HG03442 (cell line): ENCODE measurements at regions not wholly inside any gene's neighbourhood (a gene's known extent, or its start where the extent isn't known, plus 50 kb on each side); places are given as distances from the start of the nearest gene placed in this dataset.

Experiments used
- ATAC-seq: cut with Tn5 transposase; IDR thresholded peaks from one replicate; pipeline ENCODE4 v1.9.1; 2021; ENCODE audit warnings: mild to moderate bottlenecking, moderate library complexity; ENCODE audit not compliant: unreplicated experiment

DNA sequence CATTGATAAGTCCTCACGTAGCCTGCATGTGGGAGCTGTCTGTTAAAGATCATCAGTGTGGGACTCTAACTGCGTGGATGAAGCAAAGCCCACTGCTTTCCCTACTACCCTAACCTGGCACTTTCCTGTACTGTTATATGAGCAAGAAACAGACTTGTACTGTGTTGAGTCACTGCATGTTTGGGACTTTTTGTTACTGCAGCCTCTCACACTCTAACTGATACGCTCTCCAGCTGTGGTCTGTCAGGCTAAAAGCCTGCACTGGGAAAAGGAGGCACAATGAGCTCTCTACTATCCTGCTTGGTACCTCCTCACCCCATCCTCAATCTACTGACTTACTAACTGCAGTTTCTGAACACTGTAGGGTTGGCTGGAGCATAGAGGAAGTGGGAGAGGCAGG lies 93.7 kb upstream of the PLET1 start:
- no peak for ATAC-seq

DNA sequence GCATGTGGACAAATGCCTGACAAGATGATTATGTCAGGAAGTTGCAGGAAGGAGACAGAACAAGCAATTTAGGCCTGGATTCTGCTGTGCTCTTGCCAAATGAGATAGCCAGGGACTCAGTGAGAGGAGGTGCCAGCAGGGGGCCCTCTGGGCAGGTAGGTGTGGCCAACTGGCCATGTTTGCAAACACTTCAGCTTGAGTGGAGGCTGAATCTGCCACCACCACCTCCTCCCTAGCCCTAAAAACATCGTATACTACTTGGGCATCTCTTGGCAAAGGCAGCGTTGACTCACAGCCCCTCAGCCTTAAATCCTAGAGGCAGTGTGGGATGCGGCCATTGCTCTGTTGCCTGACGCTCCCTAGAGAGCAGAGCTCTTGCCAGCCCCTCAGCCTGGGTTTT lies 95.1 kb upstream of the PLET1 start:
- no peak for ATAC-seq

GRCh38 chr11:112357488-112357887 lies 96.8 kb upstream of the PLET1 start:
- no peak for ATAC-seq

- no peak for ATAC-seq
Observed at GRCh38 chr11:112361396-112361795, 100.7 kb upstream of the PLET1 start.

- ATAC-seq, result no peak
Observed at GRCh38 chr11:112363527-112363926, 102.9 kb upstream of the PLET1 start.

GRCh38 chr11:112364962-112365481 lies 104.4 kb upstream of the PLET1 start:
- ATAC-seq, result no peak

- ATAC-seq, result no peak
Observed at GRCh38 chr11:112366012-112366411, 105.4 kb upstream of the PLET1 start.

DNA sequence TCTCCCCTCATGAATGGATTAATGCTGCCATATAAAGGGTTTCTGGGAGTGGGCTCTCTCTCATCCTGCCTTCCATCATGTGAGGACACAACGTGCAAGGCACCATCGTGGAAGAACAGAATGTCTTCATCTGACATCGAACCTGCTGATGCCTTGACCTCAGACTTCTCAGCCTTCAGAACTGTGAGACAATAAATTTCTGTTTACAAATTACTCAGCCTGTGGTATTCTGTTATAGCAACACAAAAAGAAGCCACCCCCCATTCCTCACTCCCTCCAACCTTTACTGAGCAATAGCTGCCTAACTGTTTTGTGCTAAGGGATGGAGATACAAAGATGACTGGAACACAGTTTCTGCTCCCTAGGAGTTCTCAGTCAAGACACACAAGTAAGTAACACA lies 106.1 kb upstream of the PLET1 start:
- no peak for ATAC-seq

GRCh38 chr11:112367461-112367860 lies 106.8 kb upstream of the PLET1 start:
- no peak for ATAC-seq

DNA sequence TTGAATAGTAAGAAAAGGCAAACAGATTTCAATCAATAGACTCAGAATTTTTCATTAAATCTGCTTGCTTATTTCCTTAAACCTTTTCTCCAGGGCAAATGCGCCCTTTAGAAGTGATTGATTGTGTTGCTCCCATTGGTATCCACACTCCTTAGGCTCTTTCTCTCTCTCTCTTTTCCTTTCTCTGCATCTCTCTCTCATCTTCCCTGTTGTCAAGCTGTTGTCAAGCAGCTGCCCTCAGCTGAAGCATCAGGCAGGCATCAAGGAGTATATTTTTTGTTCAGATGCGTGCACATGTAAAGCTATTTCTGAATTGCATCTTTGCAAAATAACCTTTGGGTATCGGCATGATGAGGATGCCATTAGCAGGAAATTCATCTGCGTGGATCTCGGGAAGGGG lies 107.2 kb upstream of the PLET1 start:
- ATAC-seq, result no peak

DNA sequence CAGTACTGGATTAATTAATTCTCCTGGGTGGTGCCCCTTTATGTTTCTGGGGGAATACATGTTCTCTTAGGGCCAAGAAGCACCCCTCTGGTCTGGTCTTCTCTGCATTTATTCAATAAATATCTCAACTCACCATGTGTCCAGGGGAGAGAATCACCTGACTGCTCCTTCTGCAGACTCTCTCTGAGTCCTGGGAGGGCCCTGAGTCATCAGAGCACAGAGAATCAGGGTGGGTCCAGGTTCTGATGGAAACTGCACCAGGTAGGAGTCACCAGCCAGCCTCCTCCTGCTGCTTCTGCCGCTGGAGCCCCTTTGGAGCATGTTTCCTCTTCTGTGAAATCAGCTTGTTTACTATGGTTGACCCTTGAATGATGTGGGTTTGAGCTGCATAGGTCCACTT lies 107.7 kb upstream of the PLET1 start:
- ATAC-seq, result no peak

DNA sequence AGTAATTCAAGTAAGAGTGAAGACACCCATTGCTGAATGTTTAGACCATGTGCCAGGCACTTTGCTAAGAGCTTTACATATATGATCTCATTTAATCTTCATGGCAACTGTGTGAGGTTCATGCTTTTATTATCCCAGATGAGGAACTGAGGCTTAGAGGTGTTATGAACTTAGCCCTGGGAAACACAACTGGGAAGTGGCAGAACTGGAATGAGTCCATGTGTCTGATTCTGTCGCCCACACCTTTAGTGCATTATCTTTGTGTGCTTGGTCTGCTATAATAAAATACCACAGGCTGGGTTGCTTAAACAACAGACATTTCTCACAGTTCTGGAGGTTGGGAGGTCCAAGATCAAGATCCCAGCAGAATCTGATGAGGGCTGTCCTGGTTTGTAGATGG lies 108.7 kb upstream of the PLET1 start:
- no peak for ATAC-seq

- no peak for ATAC-seq
Observed at GRCh38 chr11:112369916-112370315, 109.3 kb upstream of the PLET1 start.

DNA sequence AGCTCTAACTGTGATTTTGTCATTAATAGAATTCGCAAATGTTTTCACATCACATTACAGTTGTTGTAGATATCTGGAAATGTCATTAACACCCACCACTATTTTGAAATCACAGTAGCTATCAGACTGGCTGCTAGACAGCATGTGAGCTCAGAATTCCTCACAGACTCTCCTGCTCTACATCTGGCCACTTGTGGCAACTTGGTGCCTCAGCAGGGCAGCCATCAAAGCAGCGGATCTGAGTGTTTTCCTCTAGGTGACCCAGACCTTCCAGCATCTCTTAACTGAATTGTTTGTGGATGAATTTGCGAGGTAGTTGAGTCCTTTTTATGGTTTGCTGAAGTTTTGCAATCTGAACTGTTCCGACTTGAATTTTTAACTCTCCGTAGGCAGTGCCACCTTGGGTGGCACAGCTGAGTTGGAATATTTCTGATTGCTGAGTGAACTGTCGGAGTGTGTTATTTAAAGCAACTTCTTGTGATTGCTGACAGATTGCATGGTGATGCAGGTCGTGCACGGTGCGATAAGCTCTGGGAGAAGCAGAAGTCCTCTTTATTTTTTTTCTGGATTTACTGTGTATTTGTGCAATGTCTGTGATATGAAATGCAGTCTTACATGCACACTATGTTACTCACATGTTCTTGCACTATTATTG lies 114.0 kb upstream of the PLET1 start:
- ATAC-seq, result no peak

DNA sequence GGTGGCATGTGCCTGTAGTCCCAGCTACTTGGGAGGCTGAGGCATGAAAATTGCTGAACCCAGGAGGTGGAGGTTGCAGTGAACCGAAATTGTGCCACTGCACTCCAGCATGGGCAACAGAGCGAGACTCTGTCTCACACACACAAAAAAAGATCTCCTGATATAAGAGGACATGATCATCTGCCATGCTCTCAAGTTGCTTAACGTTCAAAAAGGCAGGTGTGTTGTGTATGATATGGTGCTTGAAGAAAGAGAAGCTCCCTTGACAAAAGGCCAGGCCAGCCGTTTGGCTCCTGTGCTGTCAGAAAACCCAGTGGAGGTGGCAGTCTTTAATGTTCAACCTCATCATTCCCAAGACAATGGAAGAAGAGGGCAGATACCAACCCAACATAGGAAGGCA lies 117.3 kb upstream of the PLET1 start:
- no peak for ATAC-seq

- no peak for ATAC-seq
Observed at GRCh38 chr11:112380464-112380863, 119.8 kb upstream of the PLET1 start.

GRCh38 chr11:112381578-112381977 lies 120.9 kb upstream of the PLET1 start:
- no peak for ATAC-seq

- ATAC-seq, result no peak
Observed at GRCh38 chr11:112382561-112382960, 121.9 kb upstream of the PLET1 start.

DNA sequence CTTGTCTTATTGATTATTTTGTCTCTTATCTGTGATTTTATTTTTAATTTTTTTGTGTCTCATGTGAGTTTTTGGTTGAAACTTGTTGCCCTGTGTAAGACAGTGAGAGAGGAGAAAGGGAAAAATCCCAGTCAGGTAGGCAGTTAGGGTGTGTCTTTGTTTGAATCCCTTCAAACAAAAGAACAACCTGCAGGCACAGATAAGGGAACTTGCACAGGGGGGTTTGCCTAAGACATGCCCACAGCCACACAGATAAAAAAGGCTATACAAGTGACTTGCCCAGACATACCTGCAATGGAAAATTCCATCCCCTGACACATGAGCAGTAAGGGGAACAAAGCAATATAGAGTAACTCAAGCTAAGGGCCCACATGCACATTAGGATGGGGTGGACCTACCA lies 127.8 kb upstream of the PLET1 start:
- ATAC-seq, result no peak

- ATAC-seq, result no peak
Observed at GRCh38 chr11:112391086-112391485, 130.4 kb upstream of the PLET1 start.

GRCh38 chr11:112392904-112393303 lies 132.2 kb upstream of the PLET1 start:
- no peak for ATAC-seq

DNA sequence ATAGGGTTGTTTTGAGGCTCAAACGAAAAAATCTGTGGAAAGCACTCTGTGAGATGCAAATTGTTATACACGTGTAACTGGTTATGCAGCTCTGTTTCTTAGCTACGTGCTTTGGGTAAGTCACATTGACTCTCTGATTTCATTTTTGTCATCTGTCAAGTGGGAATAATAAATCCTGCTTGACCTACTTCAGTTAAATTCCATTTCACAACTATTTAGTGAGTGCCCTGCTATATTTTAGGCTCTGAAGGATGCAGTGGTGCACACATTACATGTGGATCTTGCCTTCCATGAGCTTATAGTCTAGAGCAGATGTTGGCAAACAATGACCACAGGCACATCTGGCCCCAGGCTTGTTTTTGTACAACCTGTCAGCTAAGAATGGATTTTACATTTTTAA lies 133.6 kb upstream of the PLET1 start:
- ATAC-seq, result no peak

DNA sequence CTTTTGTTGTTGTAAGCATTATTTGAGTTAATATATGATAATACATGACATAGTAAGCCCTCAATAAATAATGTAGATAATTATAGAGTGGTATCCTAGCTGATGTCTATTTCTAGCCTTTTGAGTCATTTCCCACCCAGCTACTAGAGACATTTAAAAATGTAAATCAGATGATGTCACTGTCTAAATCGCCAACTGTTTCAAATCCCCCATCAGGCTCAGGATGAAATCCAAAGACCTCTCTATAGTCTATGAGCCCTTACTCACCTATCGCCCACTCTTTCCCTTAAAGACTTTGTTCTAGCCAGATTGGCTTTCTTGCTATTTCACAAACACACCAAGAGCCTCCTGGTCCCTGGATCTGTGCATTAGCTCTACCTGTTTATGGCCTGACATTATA lies 135.4 kb upstream of the PLET1 start:
- no peak for ATAC-seq
